Smooth muscle cell (in vitro differentiated cells): ENCODE measurements at regions not wholly inside any gene's neighbourhood (a gene's known extent, or its start where the extent isn't known, plus 50 kb on each side); places are given as distances from the start of the nearest gene placed in this dataset.

Experiments
- DNase-seq: peaks from one replicate; lab custom pipeline; 2025; ENCODE audit not compliant: unreplicated experiment; lab: John Stamatoyannopoulos, UW
- H2AFZ ChIP-seq: fragments of 200-600 bp; sonication (generic); 2 replicates; pipeline ENCODE4 v1.6.0; 2016; ENCODE audit warnings: antibody characterized with exemption, low read depth, mild to moderate bottlenecking
- H3F3A ChIP-seq: fragments of 200-600 bp; sonication (generic); 2 replicates; pipeline ENCODE4 v1.6.0; 2017; ENCODE audit warnings: antibody characterized with exemption, low read depth
- H3K27ac ChIP-seq: fragments of 200-600 bp; sonication (generic); 2 replicates; pipeline ENCODE4 v1.5.1; 2016; ENCODE audit warnings: low read depth, mild to moderate bottlenecking
- H3K27me3 ChIP-seq: fragments of 200-600 bp; sonication (generic); 2 replicates; pipeline ENCODE4 v1.6.1; 2016; ENCODE audit warnings: low read depth, mild to moderate bottlenecking
- H3K36me3 ChIP-seq: fragments of 200-600 bp; sonication (generic); 2 replicates; pipeline ENCODE4 v1.5.1; 2016; ENCODE audit warnings: low read depth
- H3K4me1 ChIP-seq: fragments of 200-600 bp; sonication (generic); 2 replicates; pipeline ENCODE4 v1.5.1; 2016; ENCODE audit warnings: low read depth
- H3K4me2 ChIP-seq: fragments of 200-600 bp; sonication (generic); 2 replicates; pipeline ENCODE4 v1.6.0; 2016; ENCODE audit warnings: mild to moderate bottlenecking
- H3K4me3 ChIP-seq: fragments of 200-600 bp; sonication (generic); 2 replicates; pipeline ENCODE4 v1.5.1; 2016; ENCODE audit warnings: mild to moderate bottlenecking
- H3K79me2 ChIP-seq: fragments of 200-600 bp; sonication (generic); 2 replicates; pipeline ENCODE4 v1.6.0; 2016; ENCODE audit warnings: low read depth, mild to moderate bottlenecking
- H3K9ac ChIP-seq: fragments of 200-600 bp; sonication (generic); 2 replicates; pipeline ENCODE4 v1.6.0; 2016; ENCODE audit warnings: low read depth
- H3K9me3 ChIP-seq: fragments of 200-600 bp; sonication (generic); replicated peaks from 2 replicates; pipeline ENCODE4 v1.5.1; 2016; ENCODE audit warnings: low read depth
- H4K20me1 ChIP-seq: fragments of 200-600 bp; sonication (generic); 2 replicates; pipeline ENCODE4 v1.6.0; 2016; ENCODE audit warnings: low read depth
- WGBS: methylation state at CpG from one replicate; pipeline ENCODE4 v1.1.7; 2016; ENCODE audit warnings: low lambda C conversion rate; 5-methylcytosine and 5-hydroxymethylcytosine counted together
- TF ChIP-seq, protein P1 (sequence below): fragments of 200-600 bp; sonication (generic); IDR thresholded peaks from 2 replicates; pipeline ENCODE4 v1.5.1; 2017; ENCODE audit warnings: borderline replicate concordance, mild to moderate bottlenecking, antibody characterized with exemption; ENCODE audit not compliant: insufficient read depth, poor library complexity, severe bottlenecking

DNA sequence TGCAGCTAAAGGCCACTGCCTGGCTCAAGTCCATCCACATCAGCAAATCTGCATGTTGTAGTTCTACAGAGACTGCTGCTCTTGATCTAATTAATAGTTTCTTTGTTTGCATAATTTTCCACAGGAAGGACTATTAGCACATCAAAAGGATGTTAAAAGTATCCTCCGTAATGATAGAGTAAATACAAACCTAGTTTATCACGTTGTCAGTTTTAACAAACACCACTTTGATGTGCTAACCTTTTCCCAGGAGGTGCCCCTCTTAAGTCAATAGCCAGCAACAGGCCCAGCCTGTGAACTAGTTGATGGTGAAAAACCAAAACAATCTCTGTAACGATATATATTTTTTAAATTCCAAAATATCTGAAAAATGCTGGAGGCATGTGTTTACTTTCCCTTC, 64.2 kb upstream of the SLC22A15 start:
- DNase-seq: no peak
- Histone ChIP-seq H3K4me3 (no peak overlapping the region), H2AFZ (no peak overlapping the region), H3K27me3 (no peaks in the 10 kb centered on the region), H4K20me1 (no peaks in the 10 kb centered on the region), H3K9ac (no peak overlapping the region), H3K9me3 (no peaks in the 10 kb centered on the region), H3K4me2 (no peak overlapping the region), H3K36me3 (no peaks in the 10 kb centered on the region), H3K27ac (no peak overlapping the region), H3K79me2 (no peaks in the 10 kb centered on the region), H3K4me1 (no peaks in the 10 kb centered on the region), H3F3A (no peaks in the 10 kb centered on the region)
- 46% methylated on average over 3 of the region's 3 CpGs for WGBS
- TF ChIP-seq, protein P1, sequence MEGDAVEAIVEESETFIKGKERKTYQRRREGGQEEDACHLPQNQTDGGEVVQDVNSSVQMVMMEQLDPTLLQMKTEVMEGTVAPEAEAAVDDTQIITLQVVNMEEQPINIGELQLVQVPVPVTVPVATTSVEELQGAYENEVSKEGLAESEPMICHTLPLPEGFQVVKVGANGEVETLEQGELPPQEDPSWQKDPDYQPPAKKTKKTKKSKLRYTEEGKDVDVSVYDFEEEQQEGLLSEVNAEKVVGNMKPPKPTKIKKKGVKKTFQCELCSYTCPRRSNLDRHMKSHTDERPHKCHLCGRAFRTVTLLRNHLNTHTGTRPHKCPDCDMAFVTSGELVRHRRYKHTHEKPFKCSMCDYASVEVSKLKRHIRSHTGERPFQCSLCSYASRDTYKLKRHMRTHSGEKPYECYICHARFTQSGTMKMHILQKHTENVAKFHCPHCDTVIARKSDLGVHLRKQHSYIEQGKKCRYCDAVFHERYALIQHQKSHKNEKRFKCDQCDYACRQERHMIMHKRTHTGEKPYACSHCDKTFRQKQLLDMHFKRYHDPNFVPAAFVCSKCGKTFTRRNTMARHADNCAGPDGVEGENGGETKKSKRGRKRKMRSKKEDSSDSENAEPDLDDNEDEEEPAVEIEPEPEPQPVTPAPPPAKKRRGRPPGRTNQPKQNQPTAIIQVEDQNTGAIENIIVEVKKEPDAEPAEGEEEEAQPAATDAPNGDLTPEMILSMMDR: no peak

GRCh38 chr1:115922801-115923200, 53.5 kb upstream of the SLC22A15 start:
- TF ChIP-seq, protein P1: no peak
- no peak overlapping the region for H3K4me2 ChIP-seq
- peaks cover 20% of the 10 kb centered on the region for H3K4me1 ChIP-seq
- H3K27me3 ChIP-seq: no peaks in the 10 kb centered on the region
- H3K36me3 ChIP-seq: no peaks in the 10 kb centered on the region
- H3K27ac ChIP-seq: no peak overlapping the region
- no peaks in the 10 kb centered on the region for H4K20me1 ChIP-seq
- WGBS: 79% methylated on average over 6 of the region's 6 CpGs
- no peaks in the 10 kb centered on the region for H3K79me2 ChIP-seq
- DNase-seq: no peak
- no peaks in the 10 kb centered on the region for H3F3A ChIP-seq
- H2AFZ ChIP-seq: no peak overlapping the region
- no peaks in the 10 kb centered on the region for H3K9me3 ChIP-seq
- no peak overlapping the region for H3K4me3 ChIP-seq
- H3K9ac ChIP-seq: no peak overlapping the region

DNA sequence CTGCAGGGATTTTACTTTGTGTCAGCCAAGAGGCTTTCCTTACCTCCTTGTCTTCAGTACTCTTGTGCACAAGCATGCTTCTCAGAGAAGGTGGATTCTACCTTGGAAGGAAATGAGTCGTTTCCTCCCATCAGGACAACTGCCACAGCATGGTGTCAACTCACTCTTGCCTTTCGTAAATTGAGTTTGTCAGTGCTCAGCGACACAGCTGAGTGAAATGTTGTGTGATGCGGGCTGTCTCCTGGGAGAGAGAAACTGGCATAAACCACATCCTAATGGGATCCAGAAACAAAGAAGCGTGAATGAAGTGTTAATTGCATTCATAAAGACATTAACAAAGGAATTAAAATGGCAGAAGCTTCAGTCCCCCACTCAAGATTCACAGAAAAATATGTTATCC, 51.5 kb upstream of the SLC22A15 start:
- no peak overlapping the region for H3K4me3 ChIP-seq
- H3K36me3 ChIP-seq: no peaks in the 10 kb centered on the region
- no peaks in the 10 kb centered on the region for H3K9me3 ChIP-seq
- 35% methylated on average over 5 of the region's 5 CpGs for WGBS
- no peak overlapping the region for H3K4me2 ChIP-seq
- no peaks in the 10 kb centered on the region for H3K79me2 ChIP-seq
- no peaks in the 10 kb centered on the region for H4K20me1 ChIP-seq
- H2AFZ ChIP-seq: peak overlapping the region; percentile 31
- H3K27me3 ChIP-seq: no peaks in the 10 kb centered on the region
- DNase-seq: no peak
- no peaks in the 10 kb centered on the region for H3F3A ChIP-seq
- H3K9ac ChIP-seq: no peak overlapping the region
- TF ChIP-seq, protein P1: no peak
- no peak overlapping the region for H3K27ac ChIP-seq
- peaks cover 22% of the 10 kb centered on the region for H3K4me1 ChIP-seq

DNA sequence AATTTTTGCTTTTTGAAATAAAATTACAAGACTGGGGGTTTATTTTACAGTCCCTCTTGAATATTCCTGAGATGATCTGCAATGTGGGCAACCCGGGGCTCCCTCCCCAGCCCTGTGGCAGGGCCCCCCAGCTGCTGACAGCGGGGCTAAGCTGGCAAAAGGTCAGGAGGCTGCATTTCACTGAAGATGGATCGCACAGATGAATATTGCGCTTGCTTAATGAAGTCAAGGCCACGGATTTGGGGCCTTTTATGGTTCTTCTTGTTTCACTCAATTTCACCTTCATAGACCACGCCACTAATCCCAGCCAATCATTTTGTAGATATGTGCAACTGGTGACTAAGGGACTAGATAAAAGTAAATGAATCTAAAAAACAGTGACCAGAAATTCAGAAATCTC, 50.8 kb upstream of the SLC22A15 start:
- no peak overlapping the region for H3K9ac ChIP-seq
- no peak overlapping the region for H2AFZ ChIP-seq
- TF ChIP-seq, protein P1: no peak
- no peaks in the 10 kb centered on the region for H4K20me1 ChIP-seq
- no peaks in the 10 kb centered on the region for H3K9me3 ChIP-seq
- no peaks in the 10 kb centered on the region for H3K36me3 ChIP-seq
- H3K4me3 ChIP-seq: no peak overlapping the region
- H3F3A ChIP-seq: no peaks in the 10 kb centered on the region
- H3K4me1 ChIP-seq: peaks cover 27% of the 10 kb centered on the region
- DNase-seq: no peak
- no peak overlapping the region for H3K4me2 ChIP-seq
- H3K79me2 ChIP-seq: no peaks in the 10 kb centered on the region
- no peaks in the 10 kb centered on the region for H3K27me3 ChIP-seq
- 42% methylated on average over 6 of the region's 6 CpGs for WGBS
- H3K27ac ChIP-seq: no peak overlapping the region
